ENCODE measurements at regions not wholly inside any gene's neighbourhood (a gene's known extent, or its start where the extent isn't known, plus 50 kb on each side); places are given as distances from the start of the nearest gene placed in this dataset.

DNA sequence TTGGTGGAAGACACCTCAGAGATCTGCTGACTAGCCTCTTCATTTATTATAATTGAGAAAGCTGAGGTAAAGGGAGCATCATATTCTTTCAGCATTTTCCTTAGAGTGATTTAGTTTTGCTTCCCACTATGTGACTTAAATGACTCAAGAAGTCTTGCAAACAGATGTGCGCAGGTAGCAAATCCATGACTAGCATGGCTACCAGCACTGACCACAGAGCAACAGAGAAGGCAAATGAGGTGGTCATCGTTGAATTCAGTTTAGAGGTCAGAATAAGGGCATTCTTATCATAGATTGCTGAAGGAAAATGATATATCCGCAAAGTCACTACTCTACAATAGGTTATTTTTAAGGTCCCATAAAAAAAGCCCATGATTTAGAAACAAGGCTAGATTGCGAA, 162.2 kb downstream of the PIK3R1 start:
- Mint-ChIP-seq H3K27me3 (ENCODE audit: low read depth in 3 of 3) (peaks cover 0 to 2% (median 0%) of the 10 kb centered on the region in 3 donors), H3K4me1 (peaks cover 46% of the 10 kb centered on the region), H3K4me3 (no peak overlapping the region), H3K27ac (peak overlapping the region in 2 of 7 donors; percentile 5 to 71), H3K9me3 (peaks cover 0 to 4% (median 0%) of the 10 kb centered on the region in 7 donors), H3K36me3 (peaks cover 0 to 3% of the 10 kb centered on the region in 2 donors)
- Histone ChIP-seq H3K4me1 (ENCODE audit: control insufficient read depth in 1 of 2, insufficient read depth in 2 of 2, low read length in 2 of 2) (peaks cover 23 to 37% of the 10 kb centered on the region in 2 donors), H3K9me3 (replicated peaks in 1 of 2; ENCODE audit: control insufficient read depth in 1 of 2, insufficient read depth in 1 of 2, low read length in 2 of 2) (no peaks in the 10 kb centered on the region), H3K36me3 (replicated peaks in 1 of 2; ENCODE audit: control insufficient read depth in 1 of 2, insufficient read depth in 2 of 2, low read length in 2 of 2) (no peaks in the 10 kb centered on the region), H2AFZ (ENCODE audit: insufficient read depth, low read depth, low read length, poor library complexity, severe bottlenecking) (no peak overlapping the region), H3K4me3 (replicated peaks in 1 of 3; ENCODE audit: low read depth in 2 of 3, low read length in 3 of 3) (no peak overlapping the region), H4K20me1 (ENCODE audit: insufficient read depth, low read length) (no peaks in the 10 kb centered on the region), H3K27ac (ENCODE audit: low read depth in 1 of 2, low read length in 2 of 2) (no peak overlapping the region), H3K79me2 (ENCODE audit: insufficient read depth, low read length) (no peaks in the 10 kb centered on the region), H3K4me2 (replicated peaks; ENCODE audit: extremely low read depth, low read length, poor library complexity, severe bottlenecking) (no peak overlapping the region), H3K9ac (ENCODE audit: insufficient read depth, low read length, poor library complexity, severe bottlenecking) (no peak overlapping the region), H3K27me3 (ENCODE audit: control insufficient read depth in 2 of 2, insufficient read depth in 2 of 2, low read length in 2 of 2) (no peaks in the 10 kb centered on the region)
- TF ChIP-seq, protein P1, sequence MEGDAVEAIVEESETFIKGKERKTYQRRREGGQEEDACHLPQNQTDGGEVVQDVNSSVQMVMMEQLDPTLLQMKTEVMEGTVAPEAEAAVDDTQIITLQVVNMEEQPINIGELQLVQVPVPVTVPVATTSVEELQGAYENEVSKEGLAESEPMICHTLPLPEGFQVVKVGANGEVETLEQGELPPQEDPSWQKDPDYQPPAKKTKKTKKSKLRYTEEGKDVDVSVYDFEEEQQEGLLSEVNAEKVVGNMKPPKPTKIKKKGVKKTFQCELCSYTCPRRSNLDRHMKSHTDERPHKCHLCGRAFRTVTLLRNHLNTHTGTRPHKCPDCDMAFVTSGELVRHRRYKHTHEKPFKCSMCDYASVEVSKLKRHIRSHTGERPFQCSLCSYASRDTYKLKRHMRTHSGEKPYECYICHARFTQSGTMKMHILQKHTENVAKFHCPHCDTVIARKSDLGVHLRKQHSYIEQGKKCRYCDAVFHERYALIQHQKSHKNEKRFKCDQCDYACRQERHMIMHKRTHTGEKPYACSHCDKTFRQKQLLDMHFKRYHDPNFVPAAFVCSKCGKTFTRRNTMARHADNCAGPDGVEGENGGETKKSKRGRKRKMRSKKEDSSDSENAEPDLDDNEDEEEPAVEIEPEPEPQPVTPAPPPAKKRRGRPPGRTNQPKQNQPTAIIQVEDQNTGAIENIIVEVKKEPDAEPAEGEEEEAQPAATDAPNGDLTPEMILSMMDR (IDR thresholded peaks at IDR 0.05), result no peak
- 89% methylated on average over 1 of the region's 4 CpGs for WGBS (ENCODE audit: insufficient coverage)
- intact Hi-C loops (cut with micrococcal nuclease), result no loop called here
- DNase-seq, result no peak

- H3K27ac ChIP-seq (ENCODE audit: low read depth in 1 of 2, low read length in 2 of 2), result no peak overlapping the region
- H3K79me2 ChIP-seq (ENCODE audit: insufficient read depth, low read length), result no peaks in the 10 kb centered on the region
- no peaks in the 10 kb centered on the region for H3K36me3 ChIP-seq (replicated peaks in 1 of 2; ENCODE audit: control insufficient read depth in 1 of 2, insufficient read depth in 2 of 2, low read length in 2 of 2)
- Mint-ChIP-seq H3K36me3 (peaks cover 0 to 6% of the 10 kb centered on the region in 2 donors), H3K27ac (no peak overlapping the region), H3K4me3 (no peak overlapping the region), H3K4me1 (peaks cover 45% of the 10 kb centered on the region), H3K9me3 (peaks cover 0 to 4% (median under 1%) of the 10 kb centered on the region in 7 donors), H3K27me3 (ENCODE audit: low read depth in 3 of 3) (peaks cover 0 to 2% (median 0%) of the 10 kb centered on the region in 3 donors)
- H3K9ac ChIP-seq (ENCODE audit: insufficient read depth, low read length, poor library complexity, severe bottlenecking), result no peak overlapping the region
- intact Hi-C loops (cut with micrococcal nuclease), result no loop called here
- no peaks in the 10 kb centered on the region for H3K27me3 ChIP-seq (ENCODE audit: control insufficient read depth in 2 of 2, insufficient read depth in 2 of 2, low read length in 2 of 2)
- H3K4me2 ChIP-seq (replicated peaks; ENCODE audit: extremely low read depth, low read length, poor library complexity, severe bottlenecking), result no peak overlapping the region
- no peaks in the 10 kb centered on the region for H4K20me1 ChIP-seq (ENCODE audit: insufficient read depth, low read length)
- no peaks in the 10 kb centered on the region for H3K9me3 ChIP-seq (replicated peaks in 1 of 2; ENCODE audit: control insufficient read depth in 1 of 2, insufficient read depth in 1 of 2, low read length in 2 of 2)
- 30% methylated on average over 2 of the region's 3 CpGs for WGBS (ENCODE audit: insufficient coverage)
- H2AFZ ChIP-seq (ENCODE audit: insufficient read depth, low read depth, low read length, poor library complexity, severe bottlenecking), result no peak overlapping the region
- no peak for DNase-seq
- peaks cover 22 to 32% of the 10 kb centered on the region in 2 donors for H3K4me1 ChIP-seq (ENCODE audit: control insufficient read depth in 1 of 2, insufficient read depth in 2 of 2, low read length in 2 of 2)
- TF ChIP-seq, protein P1 (IDR thresholded peaks at IDR 0.05), result no peak
- H3K4me3 ChIP-seq (replicated peaks in 1 of 3; ENCODE audit: low read depth in 2 of 3, low read length in 3 of 3), result no peak overlapping the region
These were observed 162.8 kb downstream of the PIK3R1 start for GRCh38 chr5:68378204-68378820.

Measured in CD14-positive monocyte (primary cell).